ENCODE measurements at regions not wholly inside any gene's neighbourhood (a gene's known extent, or its start where the extent isn't known, plus 50 kb on each side); places are given as distances from the start of the nearest gene placed in this dataset.

- TF ChIP-seq, protein P1, sequence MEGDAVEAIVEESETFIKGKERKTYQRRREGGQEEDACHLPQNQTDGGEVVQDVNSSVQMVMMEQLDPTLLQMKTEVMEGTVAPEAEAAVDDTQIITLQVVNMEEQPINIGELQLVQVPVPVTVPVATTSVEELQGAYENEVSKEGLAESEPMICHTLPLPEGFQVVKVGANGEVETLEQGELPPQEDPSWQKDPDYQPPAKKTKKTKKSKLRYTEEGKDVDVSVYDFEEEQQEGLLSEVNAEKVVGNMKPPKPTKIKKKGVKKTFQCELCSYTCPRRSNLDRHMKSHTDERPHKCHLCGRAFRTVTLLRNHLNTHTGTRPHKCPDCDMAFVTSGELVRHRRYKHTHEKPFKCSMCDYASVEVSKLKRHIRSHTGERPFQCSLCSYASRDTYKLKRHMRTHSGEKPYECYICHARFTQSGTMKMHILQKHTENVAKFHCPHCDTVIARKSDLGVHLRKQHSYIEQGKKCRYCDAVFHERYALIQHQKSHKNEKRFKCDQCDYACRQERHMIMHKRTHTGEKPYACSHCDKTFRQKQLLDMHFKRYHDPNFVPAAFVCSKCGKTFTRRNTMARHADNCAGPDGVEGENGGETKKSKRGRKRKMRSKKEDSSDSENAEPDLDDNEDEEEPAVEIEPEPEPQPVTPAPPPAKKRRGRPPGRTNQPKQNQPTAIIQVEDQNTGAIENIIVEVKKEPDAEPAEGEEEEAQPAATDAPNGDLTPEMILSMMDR (conservative IDR thresholded peaks at IDR 0.05; ENCODE audit: low read depth, low read length): no peak
- TF ChIP-seq MAFK (IDR thresholded peaks at IDR 0.05; ENCODE audit: low read depth, low read length): no peak
- no peak for TF ChIP-seq BHLHE40 (IDR thresholded peaks at IDR 0.05; ENCODE audit: low read depth, low read length)
- TF ChIP-seq POLR2A (IDR thresholded peaks at IDR 0.05; ENCODE audit: low read depth, low read length): no peak
- no peak for TF ChIP-seq MAZ (IDR thresholded peaks at IDR 0.05; ENCODE audit: borderline replicate concordance, low read depth, low read length)
- TF ChIP-seq SMC3 (IDR thresholded peaks at IDR 0.05; ENCODE audit: low read depth, low read length): no peak
- TF ChIP-seq RCOR1 (IDR thresholded peaks at IDR 0.05; ENCODE audit: insufficient replicate concordance, low read length): no peak
- no peak for TF ChIP-seq NFE2L2 (IDR thresholded peaks at IDR 0.05; ENCODE audit: low read depth, low read length)
- no peak for TF ChIP-seq CHD1 (IDR thresholded peaks at IDR 0.05; ENCODE audit: low read depth, low read length)
- no peak for TF ChIP-seq RAD21 (IDR thresholded peaks at IDR 0.05; ENCODE audit: low read length)
- no peak for TF ChIP-seq RFX5 (IDR thresholded peaks at IDR 0.05; ENCODE audit: low read depth, low read length)
- TF ChIP-seq, protein P2, sequence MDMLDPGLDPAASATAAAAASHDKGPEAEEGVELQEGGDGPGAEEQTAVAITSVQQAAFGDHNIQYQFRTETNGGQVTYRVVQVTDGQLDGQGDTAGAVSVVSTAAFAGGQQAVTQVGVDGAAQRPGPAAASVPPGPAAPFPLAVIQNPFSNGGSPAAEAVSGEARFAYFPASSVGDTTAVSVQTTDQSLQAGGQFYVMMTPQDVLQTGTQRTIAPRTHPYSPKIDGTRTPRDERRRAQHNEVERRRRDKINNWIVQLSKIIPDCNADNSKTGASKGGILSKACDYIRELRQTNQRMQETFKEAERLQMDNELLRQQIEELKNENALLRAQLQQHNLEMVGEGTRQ (IDR thresholded peaks at IDR 0.05; ENCODE audit: low read depth, low read length): no peak
- no peak for TF ChIP-seq FOS (IDR thresholded peaks at IDR 0.05; ENCODE audit: low read depth, low read length)
These were observed 58.6 kb upstream of the XPA start for GRCh38 chr9:97755618-97756267.
